ENCODE measurements at regions not wholly inside any gene's neighbourhood (a gene's known extent, or its start where the extent isn't known, plus 50 kb on each side); places are given as distances from the start of the nearest gene placed in this dataset.

- Histone ChIP-seq H3F3A (ENCODE audit: insufficient read depth, low read length, poor library complexity, severe bottlenecking) (no peaks in the 10 kb centered on the region), H3K36me3 (ENCODE audit: insufficient read depth, low read length) (no peaks in the 10 kb centered on the region), H3K27ac (ENCODE audit: low read length) (no peak overlapping the region), H3K79me2 (replicated peaks; ENCODE audit: insufficient read depth, low read length) (no peaks in the 10 kb centered on the region), H3K9me2 (ENCODE audit: insufficient read depth, low read length) (no peaks in the 10 kb centered on the region), H3K4me3 (ENCODE audit: low read length) (no peak overlapping the region), H4K20me1 (ENCODE audit: insufficient read depth) (no peaks in the 10 kb centered on the region), H3K4me2 (ENCODE audit: low read length) (no peak overlapping the region), H3K9ac (ENCODE audit: low read length) (no peak overlapping the region), H3K9me3 (ENCODE audit: low read length) (no peaks in the 10 kb centered on the region), H2AFZ (ENCODE audit: low read depth, low read length) (no peak overlapping the region), H3K27me3 (ENCODE audit: insufficient read depth, low read depth, low read length) (no peaks in the 10 kb centered on the region)
- TF ChIP-seq MXI1 (conservative IDR thresholded peaks at IDR 0.05; ENCODE audit: poor library complexity, severe bottlenecking) (no peak), REST (IDR thresholded peaks at IDR 0.05; ENCODE audit: borderline replicate concordance) (no peak), POLR2AphosphoS5 (IDR thresholded peaks at IDR 0.05) (no peak), CTCF (IDR thresholded peaks at IDR 0.05; ENCODE audit: poor library complexity, severe bottlenecking) (no peak), RAD21 (conservative IDR thresholded peaks at IDR 0.05) (no peak), TAF1 (IDR thresholded peaks at IDR 0.05; ENCODE audit: low read depth) (no peak), EZH2 (IDR thresholded peaks at IDR 0.05; ENCODE audit: borderline replicate concordance, insufficient read depth, low read length, poor library complexity, severe bottlenecking) (no peak), EP300 (conservative IDR thresholded peaks at IDR 0.05; ENCODE audit: poor library complexity, severe bottlenecking) (no peak), SMC3 (conservative IDR thresholded peaks at IDR 0.05; ENCODE audit: poor library complexity) (no peak)
Observed at GRCh38 chr16:62321606-62322005, 285.4 kb upstream of the CDH8 start.

- peak overlapping the region; percentile 25 for H3K4me2 ChIP-seq (ENCODE audit: low read length)
- H3K27me3 ChIP-seq (ENCODE audit: insufficient read depth, low read depth, low read length), result no peaks in the 10 kb centered on the region
- no peaks in the 10 kb centered on the region for H4K20me1 ChIP-seq (ENCODE audit: insufficient read depth)
- no peaks in the 10 kb centered on the region for H3K36me3 ChIP-seq (ENCODE audit: insufficient read depth, low read length)
- peak overlapping the region; percentile 39 for H3K4me3 ChIP-seq (ENCODE audit: low read length)
- H3K9me2 ChIP-seq (ENCODE audit: insufficient read depth, low read length), result no peaks in the 10 kb centered on the region
- H2AFZ ChIP-seq (ENCODE audit: low read depth, low read length), result no peak overlapping the region
- peak; percentile 20 for TF ChIP-seq CTCF (IDR thresholded peaks at IDR 0.05; ENCODE audit: poor library complexity, severe bottlenecking)
- TF ChIP-seq EZH2 (IDR thresholded peaks at IDR 0.05; ENCODE audit: borderline replicate concordance, insufficient read depth, low read length, poor library complexity, severe bottlenecking), result no peak
- TF ChIP-seq RAD21 (conservative IDR thresholded peaks at IDR 0.05), result peak; percentile 23
- TF ChIP-seq MXI1 (conservative IDR thresholded peaks at IDR 0.05; ENCODE audit: poor library complexity, severe bottlenecking), result no peak
- peak; percentile 23 for TF ChIP-seq SMC3 (conservative IDR thresholded peaks at IDR 0.05; ENCODE audit: poor library complexity)
- no peak for TF ChIP-seq REST (IDR thresholded peaks at IDR 0.05; ENCODE audit: borderline replicate concordance)
- TF ChIP-seq EP300 (conservative IDR thresholded peaks at IDR 0.05; ENCODE audit: poor library complexity, severe bottlenecking), result peak; percentile 45
- TF ChIP-seq TAF1 (IDR thresholded peaks at IDR 0.05; ENCODE audit: low read depth), result no peak
- peak; percentile 44 for TF ChIP-seq POLR2AphosphoS5 (IDR thresholded peaks at IDR 0.05)
- no peak overlapping the region for H3K9ac ChIP-seq (ENCODE audit: low read length)
- no peak overlapping the region for H3K27ac ChIP-seq (ENCODE audit: low read length)
- no peaks in the 10 kb centered on the region for H3K9me3 ChIP-seq (ENCODE audit: low read length)
- no peaks in the 10 kb centered on the region for H3K79me2 ChIP-seq (replicated peaks; ENCODE audit: insufficient read depth, low read length)
- no peaks in the 10 kb centered on the region for H3F3A ChIP-seq (ENCODE audit: insufficient read depth, low read length, poor library complexity, severe bottlenecking)
Observed at GRCh38 chr16:62298600-62298999, 262.4 kb upstream of the CDH8 start.
